Pons (tissue), 1 donor: ENCODE measurements at regions not wholly inside any gene's neighbourhood (a gene's known extent, or its start where the extent isn't known, plus 50 kb on each side); places are given as distances from the start of the nearest gene placed in this dataset.

ENCODE experiments used
- DNase-seq: peaks from one replicate; pipeline ENCODE4 v3.0.0-alpha.2; 2016; ENCODE audit warnings: low spot score

- DNase-seq, result no peak
These were observed 353.0 kb upstream of the CDH5 start for GRCh38 chr16:66013486-66013885.

- no peak for DNase-seq
These were observed 358.4 kb upstream of the CDH5 start for GRCh38 chr16:66008136-66008535.

DNA sequence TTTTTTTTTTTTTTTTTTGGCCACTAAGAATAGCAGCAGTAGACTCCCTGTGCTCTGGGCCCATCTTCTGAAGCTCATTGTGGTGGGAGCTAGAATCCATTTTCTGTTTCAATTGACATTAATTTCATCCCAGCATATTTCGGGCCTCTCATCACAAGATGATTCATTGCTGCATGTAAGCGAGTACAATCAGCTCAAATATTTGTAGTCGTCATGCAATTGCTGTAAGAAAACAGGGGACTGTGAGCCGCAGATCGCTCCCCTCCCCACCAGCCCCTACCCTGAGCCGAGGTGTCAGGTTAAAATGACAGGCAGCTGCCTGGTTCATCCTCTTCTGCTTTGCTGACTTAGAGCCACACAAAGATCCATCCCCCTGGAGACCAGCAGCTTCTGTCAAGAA, 358.8 kb upstream of the CDH5 start:
- no peak for DNase-seq

DNA sequence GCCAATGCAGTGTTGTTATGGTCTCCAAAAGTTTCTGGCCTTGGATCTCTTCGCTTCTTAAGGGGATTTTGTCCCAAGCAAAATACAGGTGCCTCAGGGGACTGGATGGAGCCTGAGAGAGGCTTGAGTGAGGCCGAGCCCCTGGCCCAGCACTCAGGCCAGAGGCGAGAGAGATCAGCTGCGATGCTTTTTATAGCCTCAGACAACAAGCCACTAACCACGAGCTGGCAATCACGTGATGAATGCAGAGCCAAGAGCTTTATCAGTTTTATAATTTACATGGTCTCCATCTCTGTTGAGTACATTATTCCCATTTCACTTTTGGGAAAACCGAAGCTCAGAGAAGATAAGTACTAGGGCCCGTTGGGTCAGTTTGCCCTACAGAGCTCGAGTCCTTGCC, 360.0 kb upstream of the CDH5 start:
- no peak for DNase-seq

DNA sequence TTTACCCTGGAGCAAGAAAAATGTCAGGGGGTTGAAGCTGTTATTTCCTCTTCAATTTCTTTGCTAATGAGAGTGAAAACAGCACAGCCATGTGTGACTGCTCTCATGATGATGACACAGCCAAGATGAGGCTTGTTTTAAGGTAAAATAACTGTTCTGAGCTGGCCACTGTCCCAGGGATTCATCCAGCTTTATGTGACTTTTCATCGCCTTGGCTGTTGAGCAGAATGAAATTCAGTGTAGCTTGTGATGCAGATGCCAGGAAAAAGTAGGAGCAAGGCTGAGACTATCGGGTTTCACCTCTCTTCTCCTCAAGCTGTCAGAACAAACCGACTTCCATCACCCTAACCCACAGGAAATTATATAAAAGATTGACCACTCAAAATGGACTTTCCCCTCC, 361.8 kb upstream of the CDH5 start:
- DNase-seq, result no peak

DNA sequence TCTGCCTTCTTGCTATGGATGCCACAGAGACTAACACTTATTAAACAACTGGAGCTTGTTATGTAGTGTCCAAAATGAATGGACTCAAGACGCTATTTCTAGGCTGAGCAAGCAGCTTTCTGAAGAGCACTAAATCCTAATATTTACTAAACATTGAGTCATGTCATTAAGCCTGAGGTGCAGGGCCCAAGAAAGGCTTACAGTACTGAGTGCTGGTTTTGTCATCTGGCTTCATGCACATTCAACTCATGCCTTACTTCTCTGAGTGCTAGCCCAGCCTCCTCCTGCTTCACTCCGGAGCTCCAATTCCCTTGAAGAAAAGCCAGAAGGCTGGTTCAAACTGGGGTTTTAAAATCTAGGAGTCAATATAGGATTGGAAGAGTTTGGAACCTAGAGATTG, 363.3 kb upstream of the CDH5 start:
- DNase-seq, result no peak

DNA sequence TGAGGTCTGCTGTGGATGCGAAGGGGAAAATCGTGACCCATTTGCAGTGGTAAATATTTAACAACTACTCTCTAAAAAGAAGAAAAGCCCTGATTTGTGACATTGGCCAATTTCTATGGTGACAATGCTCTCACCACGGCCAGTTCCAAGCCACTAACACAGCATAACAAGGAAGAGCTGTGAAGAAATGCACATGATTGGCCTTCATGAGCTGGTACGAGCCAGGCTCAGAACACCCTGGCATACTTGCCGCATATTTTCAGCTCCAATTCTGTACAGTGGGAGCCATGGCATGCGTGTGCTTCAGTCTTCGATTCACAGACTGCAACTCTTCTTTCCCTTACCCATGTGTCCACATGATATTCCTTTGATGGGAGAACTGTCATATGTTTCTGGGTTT, 363.9 kb upstream of the CDH5 start:
- DNase-seq, result no peak

DNA sequence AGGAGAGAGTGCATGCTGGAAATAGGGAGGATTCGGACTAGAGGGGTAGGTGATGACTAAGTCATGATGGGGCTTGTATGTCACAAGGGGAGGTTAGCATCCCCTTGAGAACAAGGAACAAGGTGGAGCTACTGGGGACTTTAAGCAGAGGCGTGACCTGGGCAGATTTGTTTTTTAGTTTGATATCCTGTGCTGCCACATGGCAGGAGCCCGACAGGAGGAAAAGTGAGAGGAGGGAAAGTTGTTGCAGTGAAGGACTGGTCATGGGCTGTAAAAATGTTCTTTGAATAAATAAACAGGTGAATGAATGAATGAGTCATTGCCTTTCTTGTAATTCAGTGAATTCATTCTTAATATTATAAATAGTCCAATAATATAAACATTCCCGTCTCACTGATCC, 365.1 kb upstream of the CDH5 start:
- no peak for DNase-seq

GRCh38 chr16:65998443-65998842, 368.0 kb upstream of the CDH5 start:
- no peak for DNase-seq

DNA sequence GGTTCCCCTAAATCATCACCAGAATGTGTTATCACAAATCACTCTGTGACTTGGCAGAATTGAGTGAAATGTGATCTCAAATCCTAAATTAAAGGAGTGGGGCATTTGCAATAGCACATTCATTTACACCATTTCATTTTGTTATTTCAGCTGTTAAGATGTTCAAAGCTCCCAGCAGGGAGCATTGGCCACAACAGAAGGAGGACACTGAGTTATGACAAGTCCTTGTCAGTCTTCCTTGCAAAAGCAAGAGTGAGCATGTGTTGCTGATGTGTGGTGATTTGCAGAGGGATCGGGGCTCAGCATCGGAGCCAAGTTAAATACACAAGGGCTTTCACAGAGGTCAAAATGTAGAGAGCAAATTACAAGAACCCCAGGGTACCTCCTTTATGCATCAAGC, 372.2 kb upstream of the CDH5 start:
- peak; percentile 24 for DNase-seq

DNA sequence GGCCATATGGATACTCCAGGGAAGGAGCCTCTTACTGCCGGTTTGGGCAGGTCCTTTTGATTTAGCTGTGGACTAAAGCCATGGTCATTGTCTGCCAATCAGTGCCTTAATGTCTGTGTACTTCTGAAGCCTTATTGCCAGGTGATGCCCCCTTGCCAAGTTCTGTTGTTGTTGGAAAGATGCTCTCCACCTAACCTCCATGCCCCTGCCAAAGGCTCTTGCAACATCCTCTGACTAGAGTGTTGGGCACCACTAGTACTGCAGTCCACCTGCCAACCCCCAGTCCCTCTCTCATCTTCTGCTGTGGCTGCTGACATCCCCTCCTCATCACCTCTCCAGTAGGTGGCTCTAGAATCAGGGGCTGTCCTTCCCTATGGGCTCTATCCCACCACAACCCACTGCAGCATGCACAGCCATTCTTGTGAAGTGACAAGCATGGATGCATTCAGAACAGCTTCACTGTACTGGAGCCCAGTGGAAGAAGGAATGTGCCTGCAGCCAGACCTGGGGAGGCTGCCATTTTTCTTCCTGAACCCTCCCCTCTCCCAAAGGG, 375.3 kb upstream of the CDH5 start:
- no peak for DNase-seq

DNA sequence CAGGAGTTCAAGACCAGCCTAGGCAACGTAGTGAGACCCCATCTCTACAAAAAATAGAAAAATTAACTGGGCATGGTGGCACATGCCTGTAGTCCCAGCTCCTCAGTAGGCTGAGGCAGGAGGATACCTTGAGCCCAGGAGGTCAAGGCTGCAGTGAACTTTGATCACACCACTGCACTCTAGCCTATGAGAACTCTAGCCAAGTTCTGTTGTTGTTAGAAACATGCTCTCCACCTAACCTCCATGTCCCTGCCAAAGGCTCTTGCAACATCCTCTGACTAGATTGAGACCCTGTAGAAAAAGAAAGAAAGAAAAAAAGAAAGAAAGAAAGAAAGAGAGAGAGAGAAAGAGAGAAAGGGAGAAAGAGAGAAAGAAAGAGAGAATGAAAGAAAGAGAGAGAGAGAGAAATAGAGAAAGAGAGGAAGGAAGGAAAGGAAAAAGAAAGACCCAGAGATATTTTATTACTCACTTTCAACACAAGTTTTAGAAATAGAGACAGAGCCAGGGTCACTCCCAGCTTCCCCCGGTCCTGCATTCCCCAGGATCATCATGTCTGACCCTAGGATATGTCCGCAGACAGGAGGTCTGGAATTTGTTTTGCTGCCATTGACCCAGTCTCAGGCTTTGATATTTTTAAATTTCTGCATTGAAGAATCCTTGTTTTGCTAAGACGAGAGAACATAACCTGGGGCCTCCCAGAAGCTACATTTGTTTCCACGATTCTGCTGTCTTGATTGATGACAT, 376.5 kb upstream of the CDH5 start:
- no peak for DNase-seq

- DNase-seq, result no peak
These were observed 378.4 kb upstream of the CDH5 start for GRCh38 chr16:65988024-65988595.

- DNase-seq, result no peak
These were observed 382.2 kb upstream of the CDH5 start for GRCh38 chr16:65984296-65984695.

GRCh38 chr16:65981057-65981456, 385.4 kb upstream of the CDH5 start:
- no peak for DNase-seq

DNA sequence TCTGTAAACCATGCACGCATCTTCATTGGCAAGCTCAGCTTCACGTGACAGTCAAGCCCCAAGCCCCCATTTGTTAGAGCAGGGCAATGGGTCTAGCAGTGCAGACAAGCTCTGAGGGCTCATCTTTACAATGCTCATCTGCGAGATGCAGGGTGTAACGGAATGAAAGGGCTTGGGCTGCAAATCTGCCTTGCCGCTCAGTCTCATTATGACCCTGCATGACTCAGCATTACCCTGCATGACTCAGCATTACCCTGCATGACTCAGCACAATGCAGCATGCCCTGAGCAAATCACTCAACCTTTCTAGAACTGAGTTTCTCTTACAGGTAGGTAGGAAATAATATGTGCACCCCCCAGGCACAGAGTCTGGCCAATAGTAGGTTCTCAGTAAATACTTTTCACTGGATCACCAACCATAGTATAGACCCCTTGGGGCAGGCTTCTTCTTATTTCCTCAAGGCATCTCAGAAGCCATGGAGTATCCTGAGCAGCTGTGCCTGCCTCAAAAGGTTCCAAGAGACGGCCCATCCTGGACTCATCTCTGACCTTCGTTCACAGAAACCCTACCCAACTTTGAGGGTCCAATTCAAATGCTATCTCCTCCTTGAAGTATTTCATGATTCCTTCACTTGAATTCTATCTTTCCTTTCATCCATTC, 391.3 kb upstream of the CDH5 start:
- no peak for DNase-seq

GRCh38 chr16:65967376-65967775, 399.1 kb upstream of the CDH5 start:
- no peak for DNase-seq

DNA sequence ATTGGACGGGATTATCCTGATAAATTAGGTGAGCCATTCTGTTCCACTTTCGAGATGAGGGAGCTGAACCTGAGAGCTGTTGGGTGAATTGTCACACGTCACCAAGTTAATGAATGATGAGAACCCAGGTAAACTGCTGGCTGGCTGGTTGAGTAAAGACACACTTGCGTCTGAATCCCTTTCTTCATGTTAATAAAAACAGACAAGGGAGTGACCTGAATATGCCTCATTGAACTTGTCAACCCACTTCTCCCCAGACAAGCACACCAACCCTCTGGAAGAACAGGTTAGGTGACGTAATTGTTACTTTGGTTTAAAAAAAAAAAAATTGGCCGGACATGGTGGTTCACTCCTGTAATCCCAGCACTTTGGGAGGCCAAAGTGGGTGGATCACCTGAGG, 400.9 kb upstream of the CDH5 start:
- no peak for DNase-seq

GRCh38 chr16:65964752-65965151, 401.7 kb upstream of the CDH5 start:
- no peak for DNase-seq

DNA sequence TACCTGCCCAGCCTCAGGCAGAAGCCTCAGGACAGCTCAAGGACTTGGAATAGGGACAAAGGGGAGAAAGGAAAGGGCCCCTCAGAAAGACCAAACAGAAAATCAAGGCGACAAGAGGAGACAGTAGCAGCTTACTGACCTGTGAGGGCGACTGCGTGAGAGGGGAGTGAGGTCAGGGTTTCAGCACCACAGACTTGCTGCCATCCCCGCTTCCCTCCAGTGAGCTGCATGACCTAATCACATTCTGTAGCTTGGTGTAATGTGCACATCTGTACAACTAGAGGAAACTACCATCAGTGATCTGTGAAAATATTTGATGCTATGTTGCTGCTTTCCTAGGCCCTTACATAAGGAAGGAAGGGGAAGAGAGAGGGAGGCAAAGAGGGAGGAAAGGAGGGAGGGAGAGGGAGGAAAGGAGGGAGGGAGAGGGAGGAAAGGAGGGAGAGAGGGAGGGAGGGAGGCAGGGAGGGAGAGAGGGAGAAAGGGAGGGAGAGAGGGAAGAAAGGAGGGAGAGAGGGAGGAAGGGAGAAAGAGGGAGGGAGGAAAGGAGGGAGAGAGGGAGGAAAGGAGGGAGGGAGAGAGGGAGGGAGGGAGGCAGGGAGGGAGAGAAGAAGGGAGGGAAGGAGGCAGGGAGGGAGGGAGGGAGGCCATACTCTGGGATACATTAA, 404.9 kb upstream of the CDH5 start:
- no peak for DNase-seq

DNA sequence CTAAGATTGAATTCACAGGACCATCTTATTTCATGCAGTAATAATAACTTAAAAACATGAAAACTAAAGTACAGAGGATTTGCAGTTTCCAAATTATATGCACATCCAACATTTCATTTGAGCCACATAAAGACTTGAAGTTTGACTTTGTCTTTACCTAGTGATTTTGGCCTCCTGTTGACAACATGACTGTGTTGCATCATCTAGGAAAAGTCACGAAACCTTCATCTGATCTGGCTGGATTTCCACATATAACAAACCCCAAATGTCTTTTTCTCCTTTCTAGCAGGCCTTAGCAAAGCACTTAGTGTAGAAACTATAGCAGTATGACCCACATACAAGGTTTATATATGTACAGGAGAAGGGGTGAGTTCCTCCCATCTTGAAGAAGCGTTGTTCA, 406.5 kb upstream of the CDH5 start:
- no peak for DNase-seq

DNA sequence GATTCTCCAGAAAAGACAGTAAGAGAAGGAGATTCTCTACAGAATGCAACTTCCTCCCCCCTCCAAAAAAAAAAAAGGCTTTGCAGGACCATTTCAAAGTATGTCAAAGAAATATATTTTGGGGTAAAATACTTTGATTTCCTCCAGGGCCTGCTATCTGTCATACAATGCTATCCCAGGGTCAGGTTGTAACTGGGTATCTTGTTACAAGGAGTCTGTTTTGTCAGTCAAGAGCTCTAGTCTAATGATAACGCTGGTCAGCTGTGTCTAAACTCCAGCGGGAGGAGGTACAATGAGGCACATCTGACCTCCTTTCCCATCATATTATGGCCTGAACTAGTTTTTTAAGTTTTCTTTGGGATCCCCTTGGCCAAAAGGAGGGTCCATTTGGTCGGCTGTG, 408.4 kb upstream of the CDH5 start:
- DNase-seq, result no peak

- no peak for DNase-seq
These were observed 410.4 kb upstream of the CDH5 start for GRCh38 chr16:65956100-65956499.
